C4-2B (cell line): ENCODE measurements at regions not wholly inside any gene's neighbourhood (a gene's known extent, or its start where the extent isn't known, plus 50 kb on each side); places are given as distances from the start of the nearest gene placed in this dataset.

Experiments used
- ZFX ChIP-seq: fragments of 450-650 bp; IDR thresholded peaks from 2 replicates; pipeline ENCODE4 v1.6.1; 2017
- TF ChIP-seq, protein P1 (sequence below): fragments of 450-650 bp; conservative IDR thresholded peaks from 2 replicates; pipeline ENCODE4 v1.5.1; 2017; ENCODE audit warnings: mild to moderate bottlenecking

DNA sequence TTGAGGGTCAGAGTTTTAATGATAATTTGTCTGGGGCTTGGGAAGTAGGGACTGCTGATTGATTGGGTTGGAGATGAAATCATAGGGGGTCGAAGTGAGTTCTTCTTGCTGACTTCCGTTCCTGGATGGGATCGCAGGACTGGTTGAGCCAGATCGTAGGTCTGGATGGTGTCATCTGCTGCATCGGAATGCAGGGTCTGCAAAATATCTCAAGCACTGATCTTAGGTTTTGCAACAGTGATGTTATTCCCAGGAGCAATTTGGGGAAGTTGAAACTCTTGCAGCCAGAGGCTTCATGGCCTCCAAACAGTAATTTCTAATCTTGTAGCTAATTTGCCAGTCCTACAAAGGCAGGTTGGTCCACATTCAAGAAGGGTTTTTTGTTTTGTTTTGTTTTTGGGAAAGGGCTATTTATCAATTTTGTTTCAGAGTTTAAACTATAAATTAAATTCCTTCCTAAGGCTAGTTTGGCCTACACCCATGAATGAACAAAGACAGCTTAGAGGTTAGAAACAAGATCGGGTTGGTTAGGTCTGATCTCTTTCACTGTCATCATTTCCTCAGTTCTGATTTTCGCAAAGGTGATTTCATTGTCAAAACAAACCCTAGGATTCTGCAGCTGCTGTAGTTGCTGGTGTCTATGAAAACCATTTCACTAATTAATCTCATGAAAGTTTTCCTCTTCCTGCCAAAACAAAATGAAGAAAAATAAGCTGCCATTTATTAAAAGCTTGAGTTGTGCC lies 388.0 kb downstream of the TMEM232 start:
- TF ChIP-seq, protein P1, sequence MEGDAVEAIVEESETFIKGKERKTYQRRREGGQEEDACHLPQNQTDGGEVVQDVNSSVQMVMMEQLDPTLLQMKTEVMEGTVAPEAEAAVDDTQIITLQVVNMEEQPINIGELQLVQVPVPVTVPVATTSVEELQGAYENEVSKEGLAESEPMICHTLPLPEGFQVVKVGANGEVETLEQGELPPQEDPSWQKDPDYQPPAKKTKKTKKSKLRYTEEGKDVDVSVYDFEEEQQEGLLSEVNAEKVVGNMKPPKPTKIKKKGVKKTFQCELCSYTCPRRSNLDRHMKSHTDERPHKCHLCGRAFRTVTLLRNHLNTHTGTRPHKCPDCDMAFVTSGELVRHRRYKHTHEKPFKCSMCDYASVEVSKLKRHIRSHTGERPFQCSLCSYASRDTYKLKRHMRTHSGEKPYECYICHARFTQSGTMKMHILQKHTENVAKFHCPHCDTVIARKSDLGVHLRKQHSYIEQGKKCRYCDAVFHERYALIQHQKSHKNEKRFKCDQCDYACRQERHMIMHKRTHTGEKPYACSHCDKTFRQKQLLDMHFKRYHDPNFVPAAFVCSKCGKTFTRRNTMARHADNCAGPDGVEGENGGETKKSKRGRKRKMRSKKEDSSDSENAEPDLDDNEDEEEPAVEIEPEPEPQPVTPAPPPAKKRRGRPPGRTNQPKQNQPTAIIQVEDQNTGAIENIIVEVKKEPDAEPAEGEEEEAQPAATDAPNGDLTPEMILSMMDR: no peak
- TF ChIP-seq ZFX: no peak
